HG02943 (cell line): ENCODE measurements at regions not wholly inside any gene's neighbourhood (a gene's known extent, or its start where the extent isn't known, plus 50 kb on each side); places are given as distances from the start of the nearest gene placed in this dataset.

Experiments
- ATAC-seq: cut with Tn5 transposase; IDR thresholded peaks from one replicate; pipeline ENCODE4 v1.9.1; 2021; ENCODE audit warnings: mild to moderate bottlenecking, low read depth, moderate library complexity; ENCODE audit not compliant: unreplicated experiment

GRCh38 chr12:108029051-108029835, 99.8 kb upstream of the WSCD2 start:
- ATAC-seq = no peak

GRCh38 chr12:108033090-108033489, 96.0 kb upstream of the WSCD2 start:
- no peak for ATAC-seq

GRCh38 chr12:108035372-108035771, 93.7 kb upstream of the WSCD2 start:
- ATAC-seq = no peak

- ATAC-seq = no peak
These were observed 91.1 kb upstream of the WSCD2 start for GRCh38 chr12:108037960-108038359.

GRCh38 chr12:108039794-108040193, 89.3 kb upstream of the WSCD2 start:
- no peak for ATAC-seq

- no peak for ATAC-seq
These were observed 88.1 kb upstream of the WSCD2 start for GRCh38 chr12:108040947-108041346.

- no peak for ATAC-seq
These were observed 85.8 kb upstream of the WSCD2 start for GRCh38 chr12:108043286-108043685.

GRCh38 chr12:108043750-108044533, 85.1 kb upstream of the WSCD2 start:
- no peak for ATAC-seq

GRCh38 chr12:108046135-108046534, 83.0 kb upstream of the WSCD2 start:
- no peak for ATAC-seq

GRCh38 chr12:108046650-108047049, 82.4 kb upstream of the WSCD2 start:
- ATAC-seq = no peak

GRCh38 chr12:108047071-108047550, 82.0 kb upstream of the WSCD2 start:
- no peak for ATAC-seq

GRCh38 chr12:108048686-108049085, 80.4 kb upstream of the WSCD2 start:
- ATAC-seq = no peak

- ATAC-seq = no peak
These were observed 78.4 kb upstream of the WSCD2 start for GRCh38 chr12:108050696-108051095.

GRCh38 chr12:108052260-108052659, 76.8 kb upstream of the WSCD2 start:
- no peak for ATAC-seq

- no peak for ATAC-seq
These were observed 75.6 kb upstream of the WSCD2 start for GRCh38 chr12:108053512-108053911.

- no peak for ATAC-seq
These were observed 74.6 kb upstream of the WSCD2 start for GRCh38 chr12:108054496-108054895.

GRCh38 chr12:108055141-108055540, 73.9 kb upstream of the WSCD2 start:
- ATAC-seq = no peak

- ATAC-seq = no peak
These were observed 69.0 kb upstream of the WSCD2 start for GRCh38 chr12:108060067-108060466.

GRCh38 chr12:108060903-108061302, 68.2 kb upstream of the WSCD2 start:
- ATAC-seq = no peak

- ATAC-seq = no peak
These were observed 65.9 kb upstream of the WSCD2 start for GRCh38 chr12:108063192-108063591.

- no peak for ATAC-seq
These were observed 64.0 kb upstream of the WSCD2 start for GRCh38 chr12:108065069-108065468.
